Lower lobe of right lung (tissue), 2 donors: ENCODE measurements at regions not wholly inside any gene's neighbourhood (a gene's known extent, or its start where the extent isn't known, plus 50 kb on each side); places are given as distances from the start of the nearest gene placed in this dataset.
"Not testable (repeated sequence)": the region's sequence is repeated elsewhere in the genome, so short reads cannot be mapped to it uniquely, and the experiment has no call there.

ENCODE experiments used
- ATAC-seq, 2 donors: fragments of 200-7000 bp; cut with Tn5 transposase; one replicate each; pipeline ENCODE4 v1.9.1; 2020 to 2022; ENCODE audit warnings: mild to moderate bottlenecking in 2 of 2, moderate library complexity in 2 of 2
- DNase-seq: peaks from one replicate; pipeline ENCODE4 v3.0.0-alpha.2; 2020
- H3K27ac ChIP-seq: fragments of 200-600 bp; one replicate; pipeline ENCODE4 v1.8.0; 2022
- H3K27me3 ChIP-seq: fragments of 200-600 bp; one replicate; pipeline ENCODE4 v1.8.0; 2022; ENCODE audit warnings: low read depth
- H3K36me3 ChIP-seq: fragments of 200-600 bp; one replicate; pipeline ENCODE4 v1.8.0; 2022; ENCODE audit warnings: mild to moderate bottlenecking
- H3K4me1 ChIP-seq: fragments of 200-600 bp; one replicate; pipeline ENCODE4 v1.8.0; 2022
- H3K4me3 ChIP-seq: fragments of 200-600 bp; one replicate; pipeline ENCODE4 v1.8.0; 2022; ENCODE audit warnings: mild to moderate bottlenecking
- H3K9me3 ChIP-seq: fragments of 200-600 bp; one replicate; pipeline ENCODE4 v1.8.0; 2022
- CTCF ChIP-seq: fragments of 200-600 bp; IDR thresholded peaks from one replicate; pipeline ENCODE4 v1.8.0; 2022; ENCODE audit warnings: antibody characterized with exemption, mild to moderate bottlenecking
- intact Hi-C: fragments of 100-400 bp; cut with DNase I; formaldehyde crosslinking; loops from one replicate; pipeline ENCODE4 v1.11.0; 2022
- donor health status: DM: no; HTN: yes; CAD: no; lungs with severe emphysema.

GRCh38 chr7:53237344-53237913 lies 202.0 kb downstream of the POM121L12 start:
- Histone ChIP-seq H3K4me3 (no peak overlapping the region), H3K9me3 (no peaks in the 10 kb centered on the region), H3K27ac (no peak overlapping the region), H3K4me1 (no peaks in the 10 kb centered on the region), H3K27me3 (no peaks in the 10 kb centered on the region), H3K36me3 (no peaks in the 10 kb centered on the region)
- no peak for DNase-seq
- no peak for ATAC-seq
- TF ChIP-seq CTCF = no peak
- intact Hi-C loops = no loop called here

DNA sequence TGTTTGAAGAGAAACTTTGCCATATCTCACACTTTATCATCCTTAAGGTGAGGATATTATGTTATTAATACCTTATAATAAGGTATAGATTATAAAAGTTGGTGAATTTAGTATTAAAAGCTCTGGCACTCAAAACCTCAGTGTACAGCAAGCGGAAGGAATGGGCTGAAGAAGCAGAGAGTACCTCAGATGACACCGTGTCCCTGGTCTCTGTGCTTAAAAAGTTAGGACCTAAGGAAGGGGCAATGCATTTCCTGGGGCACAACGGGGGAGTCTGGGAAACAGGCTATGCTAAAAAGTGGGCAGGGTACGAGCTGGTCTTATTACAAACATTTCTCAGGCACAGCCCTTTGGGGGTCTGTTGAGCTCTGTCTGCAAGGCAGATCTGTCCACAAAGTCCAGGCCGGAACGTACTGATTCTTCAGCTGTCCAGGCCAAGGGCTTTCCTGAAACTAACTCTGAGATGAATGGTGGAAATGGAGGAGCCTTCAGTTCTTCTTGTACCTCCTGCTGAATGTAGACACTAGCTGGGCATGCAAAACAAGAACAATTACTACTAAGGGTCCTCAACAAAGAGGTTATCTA lies 202.7 kb downstream of the POM121L12 start:
- Histone ChIP-seq H3K36me3 (no peaks in the 10 kb centered on the region), H3K27ac (no peak overlapping the region), H3K4me1 (no peaks in the 10 kb centered on the region), H3K27me3 (no peaks in the 10 kb centered on the region), H3K4me3 (no peak overlapping the region), H3K9me3 (no peaks in the 10 kb centered on the region)
- intact Hi-C loops = no loop called here
- ATAC-seq (no peak), DNase-seq (no peak)
- no peak for TF ChIP-seq CTCF

DNA sequence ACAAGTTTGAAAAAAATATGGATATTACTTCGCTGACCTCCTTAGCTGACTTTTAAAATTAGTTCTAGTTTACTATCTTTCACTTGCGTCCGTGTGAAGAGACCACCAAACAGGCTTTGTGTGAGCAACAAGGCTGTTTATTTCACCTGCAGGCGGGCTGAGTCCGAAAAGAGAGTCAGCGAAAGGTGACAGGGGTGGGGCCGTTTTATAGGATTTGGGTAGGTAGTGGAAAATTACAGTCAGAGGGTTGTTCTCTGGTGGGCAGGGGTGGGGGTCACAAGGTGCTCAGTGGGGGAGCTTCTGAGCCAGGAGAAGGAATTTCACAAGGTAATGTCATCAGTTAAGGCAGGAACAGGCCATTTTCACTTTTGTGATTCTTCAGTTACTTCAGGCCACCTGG lies 203.7 kb downstream of the POM121L12 start:
- DNase-seq, H3K4me1 ChIP-seq, ATAC-seq, H3K27ac ChIP-seq, intact Hi-C loops, H3K27me3 ChIP-seq, H3K36me3 ChIP-seq, H3K4me3 ChIP-seq, H3K9me3 ChIP-seq: not testable (repeated sequence)

DNA sequence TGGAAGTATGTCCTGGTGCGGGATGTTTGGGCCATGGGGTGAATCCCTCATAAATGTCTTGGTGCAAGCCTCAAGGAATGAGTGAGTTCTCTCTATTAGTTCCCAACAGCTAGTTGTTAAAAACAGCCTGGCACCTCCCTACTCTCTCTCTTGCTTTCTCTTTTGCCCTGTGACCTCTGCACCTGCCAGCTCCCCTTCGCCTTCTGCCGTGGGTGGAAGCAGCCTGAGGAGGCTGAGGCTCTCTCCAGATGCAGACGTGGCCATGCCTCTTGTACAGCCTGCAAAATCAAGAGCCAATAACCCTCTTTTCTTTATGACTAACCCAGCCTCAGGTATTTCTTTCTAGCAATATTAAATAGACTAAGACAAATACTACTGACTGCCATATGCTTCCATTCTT lies 210.3 kb downstream of the POM121L12 start:
- no peaks in the 10 kb centered on the region for H3K4me1 ChIP-seq
- no peaks in the 10 kb centered on the region for H3K36me3 ChIP-seq
- intact Hi-C loops = no loop called here
- ATAC-seq = no peak
- H3K9me3 ChIP-seq = no peaks in the 10 kb centered on the region
- no peak overlapping the region for H3K27ac ChIP-seq
- H3K27me3 ChIP-seq = no peaks in the 10 kb centered on the region
- no peak overlapping the region for H3K4me3 ChIP-seq
- TF ChIP-seq CTCF = no peak
- no peak for DNase-seq

DNA sequence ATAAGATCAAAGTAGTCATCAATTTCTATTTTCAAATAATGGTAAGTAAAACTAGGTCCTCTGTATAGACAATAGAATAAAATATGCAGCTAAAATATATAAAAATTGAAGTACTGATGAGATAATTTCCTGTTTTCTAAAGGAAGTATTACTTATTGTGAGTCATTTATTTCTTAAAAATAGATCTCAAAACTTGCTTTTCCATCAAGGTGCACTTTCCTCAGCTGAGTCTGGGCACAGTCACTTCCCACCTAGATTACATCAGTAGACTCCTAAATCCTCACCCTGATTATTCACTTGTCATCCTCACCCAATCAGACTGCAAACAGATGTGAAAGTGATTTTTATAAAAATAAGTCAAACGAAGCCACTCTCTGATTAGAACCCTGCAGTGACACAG lies 211.5 kb downstream of the POM121L12 start:
- H3K4me3 ChIP-seq = no peak overlapping the region
- no peak for ATAC-seq
- intact Hi-C loops = no loop called here
- H3K4me1 ChIP-seq = no peaks in the 10 kb centered on the region
- DNase-seq = no peak
- TF ChIP-seq CTCF = no peak
- H3K36me3 ChIP-seq = no peaks in the 10 kb centered on the region
- H3K9me3 ChIP-seq = no peaks in the 10 kb centered on the region
- H3K27me3 ChIP-seq = no peaks in the 10 kb centered on the region
- no peak overlapping the region for H3K27ac ChIP-seq

- Histone ChIP-seq H3K4me1 (no peaks in the 10 kb centered on the region), H3K27me3 (no peaks in the 10 kb centered on the region), H3K27ac (no peak overlapping the region), H3K36me3 (no peaks in the 10 kb centered on the region), H3K4me3 (no peak overlapping the region), H3K9me3 (no peaks in the 10 kb centered on the region)
- no peak for ATAC-seq
- DNase-seq = no peak
- no peak for TF ChIP-seq CTCF
- intact Hi-C loops = no loop called here
These were observed 217.1 kb downstream of the POM121L12 start for GRCh38 chr7:53252539-53252938.
